Colonic mucosa (tissue), 4 donors: ENCODE measurements at regions not wholly inside any gene's neighbourhood (a gene's known extent, or its start where the extent isn't known, plus 50 kb on each side); places are given as distances from the start of the nearest gene placed in this dataset.

ENCODE experiments used
- DNase-seq: peaks from one replicate; pipeline ENCODE4 v3.0.0-alpha.2; 2020
- H3K27ac ChIP-seq: fragments of 200-600 bp; one replicate; pipeline ENCODE4 v1.8.0; 2021
- H3K27me3 ChIP-seq: fragments of 200-600 bp; one replicate; pipeline ENCODE4 v1.8.0; 2021
- H3K36me3 ChIP-seq: fragments of 200-600 bp; one replicate; pipeline ENCODE4 v1.8.0; 2021
- H3K4me1 ChIP-seq: fragments of 200-600 bp; one replicate; pipeline ENCODE4 v1.8.0; 2021; ENCODE audit warnings: mild to moderate bottlenecking
- H3K4me3 ChIP-seq: fragments of 200-600 bp; one replicate; pipeline ENCODE4 v1.8.0; 2021
- H3K9ac ChIP-seq, 2 donors: one replicate each; pipeline ENCODE4 v1.7.0; 2013; ENCODE audit warnings: control low read depth in 2 of 2, low read depth in 2 of 2, low read length in 2 of 2
- H3K9me3 ChIP-seq: fragments of 200-600 bp; one replicate; pipeline ENCODE4 v1.8.0; 2021
- intact Hi-C: fragments of 100-400 bp; cut with DNase I; formaldehyde crosslinking; loops from one replicate; pipeline ENCODE4 v1.14.1; 2022
- TF ChIP-seq, protein P1 (sequence below): fragments of 200-600 bp; IDR thresholded peaks from one replicate; pipeline ENCODE4 v1.8.0; 2022; ENCODE audit warnings: antibody characterized with exemption, mild to moderate bottlenecking
- donor health status: healthy.
- donor health status: DM: no; HTN: no; CAD: no.
- donor health status: DM: no; HTN: no; CAD: no.

DNA sequence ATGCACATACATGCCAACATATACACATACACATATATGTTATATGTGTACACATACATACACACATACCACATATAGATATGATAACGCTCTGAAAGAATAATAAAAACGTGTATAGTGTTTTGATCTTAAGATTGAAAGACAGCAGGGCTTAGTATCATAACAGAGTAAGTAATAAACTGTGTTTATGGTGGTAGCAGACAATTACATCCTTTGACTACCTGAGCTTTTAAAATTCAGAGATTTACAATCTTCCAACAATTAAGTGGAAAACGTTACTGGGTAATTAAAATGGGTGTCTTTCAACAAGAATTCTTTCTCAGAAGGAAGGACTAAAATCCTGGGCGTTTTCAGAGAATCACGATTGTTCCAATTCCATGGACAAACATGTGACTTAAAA is 552.4 kb downstream of the EPHA4 start:
- Histone ChIP-seq H3K27ac (no peak overlapping the region), H3K4me3 (no peak overlapping the region), H3K36me3 (no peaks in the 10 kb centered on the region), H3K27me3 (no peaks in the 10 kb centered on the region), H3K9ac (no peak overlapping the region), H3K9me3 (no peaks in the 10 kb centered on the region), H3K4me1 (no peaks in the 10 kb centered on the region)
- no peak for DNase-seq
- intact Hi-C loops, result no loop called here
- TF ChIP-seq, protein P1, sequence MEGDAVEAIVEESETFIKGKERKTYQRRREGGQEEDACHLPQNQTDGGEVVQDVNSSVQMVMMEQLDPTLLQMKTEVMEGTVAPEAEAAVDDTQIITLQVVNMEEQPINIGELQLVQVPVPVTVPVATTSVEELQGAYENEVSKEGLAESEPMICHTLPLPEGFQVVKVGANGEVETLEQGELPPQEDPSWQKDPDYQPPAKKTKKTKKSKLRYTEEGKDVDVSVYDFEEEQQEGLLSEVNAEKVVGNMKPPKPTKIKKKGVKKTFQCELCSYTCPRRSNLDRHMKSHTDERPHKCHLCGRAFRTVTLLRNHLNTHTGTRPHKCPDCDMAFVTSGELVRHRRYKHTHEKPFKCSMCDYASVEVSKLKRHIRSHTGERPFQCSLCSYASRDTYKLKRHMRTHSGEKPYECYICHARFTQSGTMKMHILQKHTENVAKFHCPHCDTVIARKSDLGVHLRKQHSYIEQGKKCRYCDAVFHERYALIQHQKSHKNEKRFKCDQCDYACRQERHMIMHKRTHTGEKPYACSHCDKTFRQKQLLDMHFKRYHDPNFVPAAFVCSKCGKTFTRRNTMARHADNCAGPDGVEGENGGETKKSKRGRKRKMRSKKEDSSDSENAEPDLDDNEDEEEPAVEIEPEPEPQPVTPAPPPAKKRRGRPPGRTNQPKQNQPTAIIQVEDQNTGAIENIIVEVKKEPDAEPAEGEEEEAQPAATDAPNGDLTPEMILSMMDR, result no peak

- no peak overlapping the region for H3K9ac ChIP-seq
- no peaks in the 10 kb centered on the region for H3K4me1 ChIP-seq
- TF ChIP-seq, protein P1, result no peak
- no peaks in the 10 kb centered on the region for H3K27me3 ChIP-seq
- H3K9me3 ChIP-seq, result no peaks in the 10 kb centered on the region
- no peak for DNase-seq
- no peak overlapping the region for H3K4me3 ChIP-seq
- no peaks in the 10 kb centered on the region for H3K36me3 ChIP-seq
- no peak overlapping the region for H3K27ac ChIP-seq
- intact Hi-C loops, result no loop called here
Observed at GRCh38 chr2:221022554-221022953, 549.5 kb downstream of the EPHA4 start.

DNA sequence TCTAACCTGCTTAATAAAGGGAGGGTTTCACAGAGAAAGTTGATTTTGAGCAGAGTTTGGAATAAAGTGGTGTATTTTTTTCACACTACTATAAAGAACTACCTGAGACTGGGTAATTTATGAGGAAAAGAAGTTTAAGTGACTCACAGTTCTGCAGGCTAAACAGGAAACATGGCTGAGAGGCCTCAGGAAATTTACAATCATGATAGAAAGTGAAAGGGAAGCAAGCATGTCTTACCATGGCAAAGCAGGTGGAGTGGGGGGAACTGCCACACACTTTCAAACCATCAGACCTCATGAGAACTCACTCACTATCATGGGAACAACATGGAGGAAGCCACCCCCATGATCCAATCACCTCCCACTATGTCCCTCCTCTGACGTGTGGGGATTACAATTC is 546.7 kb downstream of the EPHA4 start:
- DNase-seq, result no peak
- TF ChIP-seq, protein P1, result no peak
- Histone ChIP-seq H3K4me3 (no peak overlapping the region), H3K36me3 (no peaks in the 10 kb centered on the region), H3K27ac (no peak overlapping the region), H3K4me1 (no peaks in the 10 kb centered on the region), H3K27me3 (no peaks in the 10 kb centered on the region), H3K9ac (no peak overlapping the region), H3K9me3 (no peaks in the 10 kb centered on the region)
- intact Hi-C loops, result no loop called here

DNA sequence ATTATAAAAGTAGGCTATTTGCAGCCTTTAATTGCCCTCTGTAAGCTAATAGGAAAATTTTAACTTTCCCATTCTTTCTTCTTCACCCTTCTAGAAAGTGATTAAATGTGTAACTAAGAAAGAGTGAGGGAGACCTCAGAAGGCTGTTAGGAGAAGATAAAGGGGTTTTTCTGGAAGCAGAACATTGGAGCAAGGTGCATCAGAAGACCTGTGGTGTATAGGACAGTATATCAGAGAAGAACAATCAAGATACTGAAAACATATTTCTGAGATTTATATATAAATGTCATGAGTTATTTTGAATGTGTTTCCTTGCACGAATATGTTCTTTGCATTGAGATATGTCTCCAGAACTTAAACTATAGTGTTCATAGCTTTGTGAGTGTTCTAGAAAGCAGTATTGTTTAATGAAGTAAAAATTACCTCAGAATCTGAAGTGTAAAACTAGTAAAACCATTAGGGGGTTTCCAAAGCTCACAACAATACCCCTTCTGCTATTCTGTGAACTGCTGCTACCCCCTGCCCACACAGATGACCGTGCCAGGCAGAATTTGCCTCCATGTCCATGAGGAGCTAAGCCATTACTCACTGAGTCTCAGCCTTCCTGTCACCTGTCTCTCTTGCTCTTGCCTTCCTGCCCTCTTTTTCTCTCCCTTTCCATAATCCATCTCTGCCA is 537.9 kb downstream of the EPHA4 start:
- no peaks in the 10 kb centered on the region for H3K36me3 ChIP-seq
- no peaks in the 10 kb centered on the region for H3K9me3 ChIP-seq
- no peaks in the 10 kb centered on the region for H3K4me1 ChIP-seq
- no peak overlapping the region for H3K27ac ChIP-seq
- H3K9ac ChIP-seq, result no peak overlapping the region
- intact Hi-C loops, result no loop called here
- TF ChIP-seq, protein P1, result no peak
- no peak for DNase-seq
- H3K27me3 ChIP-seq, result no peaks in the 10 kb centered on the region
- no peak overlapping the region for H3K4me3 ChIP-seq

- Histone ChIP-seq H3K27ac (no peak overlapping the region), H3K4me3 (no peak overlapping the region), H3K9ac (no peak overlapping the region), H3K36me3 (no peaks in the 10 kb centered on the region), H3K4me1 (no peaks in the 10 kb centered on the region), H3K9me3 (no peaks in the 10 kb centered on the region), H3K27me3 (no peaks in the 10 kb centered on the region)
- TF ChIP-seq, protein P1, result no peak
- no peak for DNase-seq
- intact Hi-C loops, result no loop called here
Observed at GRCh38 chr2:221034973-221035372, 537.1 kb downstream of the EPHA4 start.
